ENCODE measurements at regions not wholly inside any gene's neighbourhood (a gene's known extent, or its start where the extent isn't known, plus 50 kb on each side); places are given as distances from the start of the nearest gene placed in this dataset.

GRCh38 chr1:30638086-30638485, 85.3 kb downstream of the MATN1 start:
- H3K27me3 ChIP-seq (ENCODE audit: control insufficient read depth, insufficient read depth, low read length), result no peaks in the 10 kb centered on the region
- no peaks in the 10 kb centered on the region for H3K4me1 ChIP-seq (ENCODE audit: control insufficient read depth, insufficient read depth, low read length)
- H3K36me3 ChIP-seq (ENCODE audit: control insufficient read depth, insufficient read depth, low read length), result no peaks in the 10 kb centered on the region
- DNase-seq (ENCODE audit: low read depth, low spot score), result no peak
- H3K27ac ChIP-seq (ENCODE audit: low read length), result no peak overlapping the region
- WGBS (ENCODE audit: insufficient coverage, insufficient read length), result no CpG with 5 or more reads among the region's 4 CpGs
- H3K4me3 ChIP-seq (ENCODE audit: low read length), result no peak overlapping the region
- H3K9me3 ChIP-seq (ENCODE audit: control insufficient read depth, insufficient read depth, low read length), result no peaks in the 10 kb centered on the region

GRCh38 chr1:30637183-30637980, 86.0 kb downstream of the MATN1 start:
- no peak for DNase-seq (ENCODE audit: low read depth, low spot score)
- Histone ChIP-seq H3K36me3 (ENCODE audit: control insufficient read depth, insufficient read depth, low read length) (no peaks in the 10 kb centered on the region), H3K4me1 (ENCODE audit: control insufficient read depth, insufficient read depth, low read length) (no peaks in the 10 kb centered on the region), H3K9me3 (ENCODE audit: control insufficient read depth, insufficient read depth, low read length) (no peaks in the 10 kb centered on the region), H3K4me3 (ENCODE audit: low read length) (no peak overlapping the region), H3K27ac (ENCODE audit: low read length) (no peak overlapping the region), H3K27me3 (ENCODE audit: control insufficient read depth, insufficient read depth, low read length) (no peaks in the 10 kb centered on the region)
- no CpG with 5 or more reads among the region's 12 CpGs for WGBS (ENCODE audit: insufficient coverage, insufficient read length)

- Histone ChIP-seq H3K27ac (ENCODE audit: low read length) (no peak overlapping the region), H3K4me1 (ENCODE audit: control insufficient read depth, insufficient read depth, low read length) (no peaks in the 10 kb centered on the region), H3K4me3 (ENCODE audit: low read length) (no peak overlapping the region), H3K9me3 (ENCODE audit: control insufficient read depth, insufficient read depth, low read length) (no peaks in the 10 kb centered on the region), H3K36me3 (ENCODE audit: control insufficient read depth, insufficient read depth, low read length) (no peaks in the 10 kb centered on the region), H3K27me3 (ENCODE audit: control insufficient read depth, insufficient read depth, low read length) (no peaks in the 10 kb centered on the region)
- DNase-seq (ENCODE audit: low read depth, low spot score), result no peak
- WGBS (ENCODE audit: insufficient coverage, insufficient read length), result no CpG with 5 or more reads among the region's 5 CpGs
Observed at GRCh38 chr1:30636621-30637020, 86.8 kb downstream of the MATN1 start.

- no peak overlapping the region for H3K27ac ChIP-seq (ENCODE audit: low read length)
- H3K9me3 ChIP-seq (ENCODE audit: control insufficient read depth, insufficient read depth, low read length), result no peaks in the 10 kb centered on the region
- no peaks in the 10 kb centered on the region for H3K27me3 ChIP-seq (ENCODE audit: control insufficient read depth, insufficient read depth, low read length)
- no peaks in the 10 kb centered on the region for H3K36me3 ChIP-seq (ENCODE audit: control insufficient read depth, insufficient read depth, low read length)
- DNase-seq (ENCODE audit: low read depth, low spot score), result no peak
- H3K4me3 ChIP-seq (ENCODE audit: low read length), result no peak overlapping the region
- H3K4me1 ChIP-seq (ENCODE audit: control insufficient read depth, insufficient read depth, low read length), result no peaks in the 10 kb centered on the region
- no CpG with 5 or more reads among the region's 8 CpGs for WGBS (ENCODE audit: insufficient coverage, insufficient read length)
Observed at GRCh38 chr1:30635391-30635975, 87.9 kb downstream of the MATN1 start.

GRCh38 chr1:30634507-30634906, 88.9 kb downstream of the MATN1 start:
- Histone ChIP-seq H3K4me3 (ENCODE audit: low read length) (no peak overlapping the region), H3K9me3 (ENCODE audit: control insufficient read depth, insufficient read depth, low read length) (no peaks in the 10 kb centered on the region), H3K27ac (ENCODE audit: low read length) (no peak overlapping the region), H3K27me3 (ENCODE audit: control insufficient read depth, insufficient read depth, low read length) (no peaks in the 10 kb centered on the region), H3K36me3 (ENCODE audit: control insufficient read depth, insufficient read depth, low read length) (no peaks in the 10 kb centered on the region), H3K4me1 (ENCODE audit: control insufficient read depth, insufficient read depth, low read length) (no peaks in the 10 kb centered on the region)
- no peak for DNase-seq (ENCODE audit: low read depth, low spot score)
- WGBS (ENCODE audit: insufficient coverage, insufficient read length), result no CpG with 5 or more reads among the region's 5 CpGs

- DNase-seq (ENCODE audit: low read depth, low spot score), result no peak
- no peaks in the 10 kb centered on the region for H3K9me3 ChIP-seq (ENCODE audit: control insufficient read depth, insufficient read depth, low read length)
- no CpG with 5 or more reads among the region's 4 CpGs for WGBS (ENCODE audit: insufficient coverage, insufficient read length)
- no peaks in the 10 kb centered on the region for H3K4me1 ChIP-seq (ENCODE audit: control insufficient read depth, insufficient read depth, low read length)
- no peak overlapping the region for H3K4me3 ChIP-seq (ENCODE audit: low read length)
- no peak overlapping the region for H3K27ac ChIP-seq (ENCODE audit: low read length)
- no peaks in the 10 kb centered on the region for H3K27me3 ChIP-seq (ENCODE audit: control insufficient read depth, insufficient read depth, low read length)
- no peaks in the 10 kb centered on the region for H3K36me3 ChIP-seq (ENCODE audit: control insufficient read depth, insufficient read depth, low read length)
Observed at GRCh38 chr1:30633294-30633693, 90.1 kb downstream of the MATN1 start.

GRCh38 chr1:30632481-30632880, 90.9 kb downstream of the MATN1 start:
- Histone ChIP-seq H3K4me1 (ENCODE audit: control insufficient read depth, insufficient read depth, low read length) (no peaks in the 10 kb centered on the region), H3K9me3 (ENCODE audit: control insufficient read depth, insufficient read depth, low read length) (no peaks in the 10 kb centered on the region), H3K4me3 (ENCODE audit: low read length) (no peak overlapping the region), H3K36me3 (ENCODE audit: control insufficient read depth, insufficient read depth, low read length) (no peaks in the 10 kb centered on the region), H3K27ac (ENCODE audit: low read length) (no peak overlapping the region), H3K27me3 (ENCODE audit: control insufficient read depth, insufficient read depth, low read length) (no peaks in the 10 kb centered on the region)
- no CpG with 5 or more reads among the region's 7 CpGs for WGBS (ENCODE audit: insufficient coverage, insufficient read length)
- DNase-seq (ENCODE audit: low read depth, low spot score), result no peak

- Histone ChIP-seq H3K27me3 (ENCODE audit: control insufficient read depth, insufficient read depth, low read length) (no peaks in the 10 kb centered on the region), H3K4me1 (ENCODE audit: control insufficient read depth, insufficient read depth, low read length) (no peaks in the 10 kb centered on the region), H3K27ac (ENCODE audit: low read length) (no peak overlapping the region), H3K36me3 (ENCODE audit: control insufficient read depth, insufficient read depth, low read length) (no peaks in the 10 kb centered on the region), H3K4me3 (ENCODE audit: low read length) (no peak overlapping the region), H3K9me3 (ENCODE audit: control insufficient read depth, insufficient read depth, low read length) (no peaks in the 10 kb centered on the region)
- no peak for DNase-seq (ENCODE audit: low read depth, low spot score)
- no CpG with 5 or more reads among the region's 2 CpGs for WGBS (ENCODE audit: insufficient coverage, insufficient read length)
Observed at GRCh38 chr1:30631700-30632099, 91.7 kb downstream of the MATN1 start.

GRCh38 chr1:30629501-30629900, 93.9 kb downstream of the MATN1 start:
- H3K27me3 ChIP-seq (ENCODE audit: control insufficient read depth, insufficient read depth, low read length), result no peaks in the 10 kb centered on the region
- H3K9me3 ChIP-seq (ENCODE audit: control insufficient read depth, insufficient read depth, low read length), result no peaks in the 10 kb centered on the region
- no peak overlapping the region for H3K4me3 ChIP-seq (ENCODE audit: low read length)
- WGBS (ENCODE audit: insufficient coverage, insufficient read length), result no CpG with 5 or more reads among the region's 5 CpGs
- no peak overlapping the region for H3K27ac ChIP-seq (ENCODE audit: low read length)
- no peaks in the 10 kb centered on the region for H3K36me3 ChIP-seq (ENCODE audit: control insufficient read depth, insufficient read depth, low read length)
- no peak for DNase-seq (ENCODE audit: low read depth, low spot score)
- H3K4me1 ChIP-seq (ENCODE audit: control insufficient read depth, insufficient read depth, low read length), result no peaks in the 10 kb centered on the region

GRCh38 chr1:30627994-30628393, 95.4 kb downstream of the MATN1 start:
- WGBS (ENCODE audit: insufficient coverage, insufficient read length), result no CpG with 5 or more reads among the region's 2 CpGs
- Histone ChIP-seq H3K27me3 (ENCODE audit: control insufficient read depth, insufficient read depth, low read length) (no peaks in the 10 kb centered on the region), H3K4me1 (ENCODE audit: control insufficient read depth, insufficient read depth, low read length) (no peaks in the 10 kb centered on the region), H3K27ac (ENCODE audit: low read length) (no peak overlapping the region), H3K9me3 (ENCODE audit: control insufficient read depth, insufficient read depth, low read length) (no peaks in the 10 kb centered on the region; the same call in 1 of the 2 replicates), H3K4me3 (ENCODE audit: low read length) (no peak overlapping the region), H3K36me3 (ENCODE audit: control insufficient read depth, insufficient read depth, low read length) (no peaks in the 10 kb centered on the region)
- no peak for DNase-seq (ENCODE audit: low read depth, low spot score)

- no CpG with 5 or more reads among the region's 1 CpG for WGBS (ENCODE audit: insufficient coverage, insufficient read length)
- Histone ChIP-seq H3K4me3 (ENCODE audit: low read length) (no peak overlapping the region), H3K36me3 (ENCODE audit: control insufficient read depth, insufficient read depth, low read length) (no peaks in the 10 kb centered on the region), H3K4me1 (ENCODE audit: control insufficient read depth, insufficient read depth, low read length) (no peaks in the 10 kb centered on the region), H3K27ac (ENCODE audit: low read length) (no peak overlapping the region), H3K9me3 (ENCODE audit: control insufficient read depth, insufficient read depth, low read length) (no peaks in the 10 kb centered on the region; the same call in 1 of the 2 replicates), H3K27me3 (ENCODE audit: control insufficient read depth, insufficient read depth, low read length) (no peaks in the 10 kb centered on the region)
- DNase-seq (ENCODE audit: low read depth, low spot score), result no peak
Observed at GRCh38 chr1:30627206-30627605, 96.2 kb downstream of the MATN1 start.
